B cell (primary cell): ENCODE measurements at regions not wholly inside any gene's neighbourhood (a gene's known extent, or its start where the extent isn't known, plus 50 kb on each side); places are given as distances from the start of the nearest gene placed in this dataset.

Experiments
- EZH2 ChIP-seq: IDR thresholded peaks from 2 replicates; pipeline ENCODE4 v1.6.1; 2012; ENCODE audit warnings: borderline replicate concordance, low read depth, mild to moderate bottlenecking, moderate library complexity, low read length; ENCODE audit not compliant: insufficient read depth, poor library complexity, severe bottlenecking
- TF ChIP-seq, protein P1 (sequence below): fragments of 200-600 bp; IDR thresholded peaks from one replicate; pipeline ENCODE4 v1.8.0; 2022; ENCODE audit warnings: antibody characterized with exemption, mild to moderate bottlenecking

DNA sequence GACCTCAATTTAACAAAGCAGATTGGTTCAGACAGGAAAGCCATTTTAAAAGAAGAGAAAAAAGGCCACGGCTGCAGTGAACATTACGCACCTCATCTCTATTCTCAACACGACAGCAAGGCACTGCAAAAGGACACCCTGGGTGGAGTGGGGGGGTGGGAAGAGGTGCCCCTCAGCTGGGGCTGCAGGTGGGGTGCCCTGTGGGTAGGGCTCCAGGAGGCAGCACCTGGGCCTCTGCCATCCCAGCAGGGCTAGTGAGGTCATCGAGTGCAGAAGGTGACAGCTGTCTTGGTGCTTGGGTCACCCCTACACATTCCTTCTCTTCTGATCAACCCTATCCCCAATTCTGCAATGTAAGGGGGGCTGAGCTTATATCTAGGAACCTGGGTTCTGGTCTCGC, 142.9 kb upstream of the PRMT8 start:
- TF ChIP-seq, protein P1, sequence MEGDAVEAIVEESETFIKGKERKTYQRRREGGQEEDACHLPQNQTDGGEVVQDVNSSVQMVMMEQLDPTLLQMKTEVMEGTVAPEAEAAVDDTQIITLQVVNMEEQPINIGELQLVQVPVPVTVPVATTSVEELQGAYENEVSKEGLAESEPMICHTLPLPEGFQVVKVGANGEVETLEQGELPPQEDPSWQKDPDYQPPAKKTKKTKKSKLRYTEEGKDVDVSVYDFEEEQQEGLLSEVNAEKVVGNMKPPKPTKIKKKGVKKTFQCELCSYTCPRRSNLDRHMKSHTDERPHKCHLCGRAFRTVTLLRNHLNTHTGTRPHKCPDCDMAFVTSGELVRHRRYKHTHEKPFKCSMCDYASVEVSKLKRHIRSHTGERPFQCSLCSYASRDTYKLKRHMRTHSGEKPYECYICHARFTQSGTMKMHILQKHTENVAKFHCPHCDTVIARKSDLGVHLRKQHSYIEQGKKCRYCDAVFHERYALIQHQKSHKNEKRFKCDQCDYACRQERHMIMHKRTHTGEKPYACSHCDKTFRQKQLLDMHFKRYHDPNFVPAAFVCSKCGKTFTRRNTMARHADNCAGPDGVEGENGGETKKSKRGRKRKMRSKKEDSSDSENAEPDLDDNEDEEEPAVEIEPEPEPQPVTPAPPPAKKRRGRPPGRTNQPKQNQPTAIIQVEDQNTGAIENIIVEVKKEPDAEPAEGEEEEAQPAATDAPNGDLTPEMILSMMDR: no peak
- TF ChIP-seq EZH2: no peak
